ENCODE measurements at regions not wholly inside any gene's neighbourhood (a gene's known extent, or its start where the extent isn't known, plus 50 kb on each side); places are given as distances from the start of the nearest gene placed in this dataset.
"Not testable (repeated sequence)": the region's sequence is repeated elsewhere in the genome, so short reads cannot be mapped to it uniquely, and the experiment has no call there.

GRCh38 chr1:47684964-47685762, 247.3 kb downstream of the FOXD2 start:
- no peak for DNase-seq (ENCODE audit: low spot score)

- DNase-seq (ENCODE audit: low spot score), result no peak
These were observed 247.9 kb downstream of the FOXD2 start for GRCh38 chr1:47685763-47686066.

- DNase-seq (ENCODE audit: low spot score), result no peak
These were observed 249.1 kb downstream of the FOXD2 start for GRCh38 chr1:47686731-47687630.

- DNase-seq (ENCODE audit: low spot score), result no peak
These were observed 250.0 kb downstream of the FOXD2 start for GRCh38 chr1:47687631-47688460.

- no peak for DNase-seq (ENCODE audit: low spot score)
These were observed 250.8 kb downstream of the FOXD2 start for GRCh38 chr1:47688461-47689296.

GRCh38 chr1:47689894-47690293, 252.1 kb downstream of the FOXD2 start:
- no peak for DNase-seq (ENCODE audit: low spot score)

GRCh38 chr1:47690341-47691250, 252.8 kb downstream of the FOXD2 start:
- DNase-seq (ENCODE audit: low spot score), result no peak

- DNase-seq (ENCODE audit: low spot score), result not testable (repeated sequence)
These were observed 253.4 kb downstream of the FOXD2 start for GRCh38 chr1:47691293-47691692.

- no peak for DNase-seq (ENCODE audit: low spot score)
These were observed 254.4 kb downstream of the FOXD2 start for GRCh38 chr1:47692196-47692595.

GRCh38 chr1:47693115-47693514, 255.3 kb downstream of the FOXD2 start:
- no peak for DNase-seq (ENCODE audit: low spot score)

GRCh38 chr1:47694011-47694890, 256.4 kb downstream of the FOXD2 start:
- DNase-seq (ENCODE audit: low spot score), result no peak

GRCh38 chr1:47696404-47696736, 258.5 kb downstream of the FOXD2 start:
- no peak for DNase-seq (ENCODE audit: low spot score)

- DNase-seq (ENCODE audit: low spot score), result no peak
These were observed 259.0 kb downstream of the FOXD2 start for GRCh38 chr1:47696737-47697441.

GRCh38 chr1:47697616-47698335, 259.9 kb downstream of the FOXD2 start:
- no peak for DNase-seq (ENCODE audit: low spot score)

- no peak for DNase-seq (ENCODE audit: low spot score)
These were observed 261.8 kb downstream of the FOXD2 start for GRCh38 chr1:47699492-47700235.

- DNase-seq (ENCODE audit: low spot score), result no peak
These were observed 263.4 kb downstream of the FOXD2 start for GRCh38 chr1:47701283-47701682.

- DNase-seq (ENCODE audit: low spot score), result no peak
These were observed 264.1 kb downstream of the FOXD2 start for GRCh38 chr1:47701741-47702515.
